LNCaP clone FGC (cell line): ENCODE measurements at regions not wholly inside any gene's neighbourhood (a gene's known extent, or its start where the extent isn't known, plus 50 kb on each side); places are given as distances from the start of the nearest gene placed in this dataset.

Source experiments
- DNase-seq: peaks from one replicate; pipeline ENCODE4 v3.0.0-alpha.2; 2011; ENCODE audit warnings: low read depth
- H3K4me3 ChIP-seq: 2 replicates; pipeline ENCODE4 v1.5.1; 2011; ENCODE audit warnings: mild to moderate bottlenecking, low read depth, low read length, control low read depth
- TF ChIP-seq, protein P1 (sequence below): IDR thresholded peaks from 2 replicates; pipeline ENCODE4 v1.5.1; 2012; ENCODE audit warnings: mild to moderate bottlenecking; ENCODE audit not compliant: control insufficient read depth, insufficient read depth; ENCODE audit errors: extremely low read depth

DNA sequence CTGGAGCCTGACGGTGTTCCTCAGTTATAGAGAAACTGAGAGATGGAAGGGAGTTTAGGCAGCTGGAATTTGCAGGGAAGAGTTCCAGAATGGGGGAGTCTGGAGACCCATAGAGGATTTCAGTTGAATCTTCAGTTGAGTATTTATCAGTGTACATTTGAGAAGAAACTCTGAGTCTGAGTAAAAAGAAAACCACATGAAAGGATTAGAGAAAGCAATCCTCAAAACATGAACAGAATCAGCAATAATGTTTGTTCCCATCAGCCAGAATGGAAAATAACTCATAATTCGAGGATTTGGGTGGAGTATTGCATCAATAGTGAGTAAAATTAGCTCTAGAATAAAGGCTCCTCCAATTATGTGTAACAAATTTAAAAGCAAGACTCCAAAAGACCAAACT lies 130.0 kb upstream of the AHR start:
- H3K4me3 ChIP-seq: no peak overlapping the region

DNA sequence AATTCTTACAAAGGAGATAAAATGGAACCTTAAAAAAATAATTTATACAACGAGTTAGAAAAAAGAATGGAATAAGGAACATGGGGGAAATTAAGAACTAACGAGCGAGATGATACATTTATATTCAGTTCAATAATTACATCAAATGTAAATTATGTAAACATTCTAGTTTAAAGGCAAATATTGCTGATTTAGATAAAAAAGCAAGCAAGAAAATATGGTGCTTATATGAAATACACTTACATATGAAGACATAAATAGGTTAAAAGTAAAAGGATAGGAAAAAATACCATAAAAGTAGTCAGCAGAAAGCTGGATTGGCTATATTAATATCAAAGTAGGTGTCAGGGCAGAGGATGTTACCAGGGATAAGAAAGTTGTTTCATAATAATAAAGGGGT lies 127.0 kb upstream of the AHR start:
- no peak for DNase-seq
- TF ChIP-seq, protein P1, sequence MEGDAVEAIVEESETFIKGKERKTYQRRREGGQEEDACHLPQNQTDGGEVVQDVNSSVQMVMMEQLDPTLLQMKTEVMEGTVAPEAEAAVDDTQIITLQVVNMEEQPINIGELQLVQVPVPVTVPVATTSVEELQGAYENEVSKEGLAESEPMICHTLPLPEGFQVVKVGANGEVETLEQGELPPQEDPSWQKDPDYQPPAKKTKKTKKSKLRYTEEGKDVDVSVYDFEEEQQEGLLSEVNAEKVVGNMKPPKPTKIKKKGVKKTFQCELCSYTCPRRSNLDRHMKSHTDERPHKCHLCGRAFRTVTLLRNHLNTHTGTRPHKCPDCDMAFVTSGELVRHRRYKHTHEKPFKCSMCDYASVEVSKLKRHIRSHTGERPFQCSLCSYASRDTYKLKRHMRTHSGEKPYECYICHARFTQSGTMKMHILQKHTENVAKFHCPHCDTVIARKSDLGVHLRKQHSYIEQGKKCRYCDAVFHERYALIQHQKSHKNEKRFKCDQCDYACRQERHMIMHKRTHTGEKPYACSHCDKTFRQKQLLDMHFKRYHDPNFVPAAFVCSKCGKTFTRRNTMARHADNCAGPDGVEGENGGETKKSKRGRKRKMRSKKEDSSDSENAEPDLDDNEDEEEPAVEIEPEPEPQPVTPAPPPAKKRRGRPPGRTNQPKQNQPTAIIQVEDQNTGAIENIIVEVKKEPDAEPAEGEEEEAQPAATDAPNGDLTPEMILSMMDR: no peak

More for the DNA sequence above, 130.0 kb upstream of the AHR start:
- no peak for DNase-seq
- TF ChIP-seq, protein P1: no peak

DNA sequence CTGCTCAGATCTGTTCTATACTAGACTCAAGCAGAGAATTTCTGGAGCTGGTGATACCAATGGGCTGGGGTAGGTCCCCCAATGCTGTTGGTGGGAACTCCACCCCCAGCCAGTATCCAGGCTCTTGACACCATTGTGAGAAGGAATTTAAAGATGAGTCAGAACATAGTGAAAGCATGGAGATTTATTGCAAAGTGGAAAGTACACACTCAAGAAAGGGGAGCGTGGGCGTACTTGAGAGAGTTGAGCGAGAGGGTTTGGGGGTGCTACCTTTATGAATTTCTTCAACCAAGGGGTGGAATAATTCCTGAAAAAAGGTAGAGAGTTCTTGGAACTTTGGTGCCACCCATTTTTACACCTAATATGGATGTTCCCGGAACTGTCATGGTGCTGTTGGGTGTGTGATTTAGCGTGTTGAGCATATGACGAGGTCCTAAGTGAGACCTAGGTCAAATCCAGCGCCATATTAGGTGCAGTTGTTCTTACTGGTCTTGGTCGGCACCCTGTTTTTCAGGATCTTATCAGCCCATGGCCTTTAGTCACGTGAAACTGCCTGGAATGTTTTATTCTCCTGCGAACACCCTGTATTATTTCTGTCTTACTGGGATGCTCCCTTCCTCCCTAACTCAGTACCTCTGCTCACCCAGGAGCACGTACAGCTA lies 122.0 kb upstream of the AHR start:
- no peak for DNase-seq
- H3K4me3 ChIP-seq: no peak overlapping the region
- TF ChIP-seq, protein P1: no peak

More for the DNA sequence above, 127.0 kb upstream of the AHR start:
- H3K4me3 ChIP-seq: no peak overlapping the region

DNA sequence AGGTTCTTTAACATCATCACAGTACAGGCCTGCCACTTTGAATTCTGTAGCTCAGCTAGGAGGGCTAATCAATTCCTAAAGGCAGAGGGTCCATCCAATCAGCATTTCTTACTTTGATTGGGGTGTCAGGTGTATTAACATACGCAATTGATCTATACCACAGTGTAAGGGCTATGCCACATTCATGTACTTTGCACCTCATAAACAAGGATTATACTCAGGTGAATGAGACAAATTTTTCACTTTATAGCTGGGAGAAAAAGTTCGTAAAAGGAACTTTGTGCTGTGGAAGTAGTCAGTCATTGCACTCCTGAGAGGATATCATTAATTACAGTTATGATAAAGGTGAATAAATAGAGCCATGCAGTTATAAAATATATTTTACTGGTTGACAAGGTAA lies 119.9 kb upstream of the AHR start:
- TF ChIP-seq, protein P1: no peak
- H3K4me3 ChIP-seq: no peak overlapping the region

DNA sequence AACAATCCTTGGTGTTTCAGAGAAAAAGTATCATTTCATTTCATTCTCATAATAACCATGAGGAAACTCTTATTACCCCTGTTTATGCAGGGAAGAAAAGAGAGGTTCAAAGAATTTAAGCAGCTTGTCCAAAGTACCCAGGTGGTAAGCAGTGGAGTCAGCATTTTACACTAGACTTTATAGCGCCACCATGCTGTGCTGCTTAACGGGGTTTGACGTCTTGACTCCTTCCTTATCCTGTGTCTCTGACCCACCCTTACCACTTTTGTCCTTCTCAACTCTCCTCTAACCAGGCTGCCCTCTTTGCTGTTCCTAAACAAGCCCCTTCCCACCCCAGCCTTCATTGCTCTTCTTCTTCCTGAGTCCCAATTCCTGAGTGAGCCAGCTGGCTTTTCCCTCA lies 117.0 kb upstream of the AHR start:
- TF ChIP-seq, protein P1: no peak
- no peak overlapping the region for H3K4me3 ChIP-seq
- no peak for DNase-seq

More for the DNA sequence above, 119.9 kb upstream of the AHR start:
- no peak for DNase-seq

DNA sequence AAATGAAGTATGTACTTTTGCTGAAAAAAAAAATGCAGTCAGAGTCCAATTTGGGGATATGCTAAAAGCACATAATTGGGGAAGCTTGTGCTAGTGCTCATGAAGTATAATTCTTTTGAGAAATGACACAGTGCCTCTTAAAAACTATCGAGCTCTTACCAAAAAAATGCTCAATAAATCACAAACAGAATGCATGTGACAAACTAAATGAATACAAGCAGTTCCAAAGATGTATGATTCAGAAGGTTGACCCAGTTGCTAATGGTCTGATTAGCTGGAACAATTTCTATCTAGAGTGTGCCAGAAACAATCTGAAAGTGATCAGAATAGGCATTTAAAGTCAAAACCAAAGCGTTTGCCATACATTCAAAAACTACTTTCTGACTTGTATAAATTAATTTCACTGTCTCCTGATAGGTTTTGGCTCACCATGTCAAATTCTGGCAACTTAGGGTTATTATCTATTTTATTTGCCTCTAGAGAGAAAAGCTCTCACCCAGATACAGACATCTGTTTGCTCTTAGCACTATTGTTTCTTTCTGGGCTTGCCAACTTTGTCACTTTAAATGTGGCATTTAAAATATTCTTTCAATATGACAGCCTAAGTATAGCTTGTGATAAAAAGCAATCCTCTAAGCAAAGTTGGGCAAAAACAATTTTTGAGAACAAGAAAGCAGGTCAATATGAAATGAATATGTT lies 114.7 kb upstream of the AHR start:
- no peak for DNase-seq
- H3K4me3 ChIP-seq: no peak overlapping the region
- TF ChIP-seq, protein P1: no peak
